ENCODE measurements at regions not wholly inside any gene's neighbourhood (a gene's known extent, or its start where the extent isn't known, plus 50 kb on each side); places are given as distances from the start of the nearest gene placed in this dataset.

- H3K4me3 ChIP-seq (ENCODE audit: low read depth, low read length), result no peak overlapping the region
- DNase-seq (ENCODE audit: low read depth, low spot score), result no peak
- TF ChIP-seq CTCF (IDR thresholded peaks at IDR 0.05; ENCODE audit: low read depth, low read length), result no peak
- in situ Hi-C loops (cut with HindIII; ENCODE audit: low sequenced_read_pairs), result no loop called here
Observed at GRCh38 chr2:217244815-217245214, 385.0 kb upstream of the TNP1 start.

- in situ Hi-C loops (cut with HindIII; ENCODE audit: low sequenced_read_pairs), result no loop called here
- no peak for DNase-seq (ENCODE audit: low read depth, low spot score)
- no peak for TF ChIP-seq CTCF (IDR thresholded peaks at IDR 0.05; ENCODE audit: low read depth, low read length)
- H3K4me3 ChIP-seq (ENCODE audit: low read depth, low read length), result no peak overlapping the region
Observed at GRCh38 chr2:217242947-217243346, 383.1 kb upstream of the TNP1 start.

GRCh38 chr2:217231724-217232123 is 371.9 kb upstream of the TNP1 start:
- no peak for DNase-seq (ENCODE audit: low read depth, low spot score)
- in situ Hi-C loops (cut with HindIII; ENCODE audit: low sequenced_read_pairs), result no loop called here
- no peak overlapping the region for H3K4me3 ChIP-seq (ENCODE audit: low read depth, low read length)
- no peak for TF ChIP-seq CTCF (IDR thresholded peaks at IDR 0.05; ENCODE audit: low read depth, low read length)

- no peak overlapping the region for H3K4me3 ChIP-seq (ENCODE audit: low read depth, low read length)
- in situ Hi-C loops (cut with HindIII; ENCODE audit: low sequenced_read_pairs), result no loop called here
- TF ChIP-seq CTCF (IDR thresholded peaks at IDR 0.05; ENCODE audit: low read depth, low read length), result no peak
- DNase-seq (ENCODE audit: low read depth, low spot score), result no peak
Observed at GRCh38 chr2:217231212-217231611, 371.3 kb upstream of the TNP1 start.

GRCh38 chr2:217228732-217229131 is 368.9 kb upstream of the TNP1 start:
- in situ Hi-C loops (cut with HindIII; ENCODE audit: low sequenced_read_pairs), result no loop called here
- H3K4me3 ChIP-seq (ENCODE audit: low read depth, low read length), result no peak overlapping the region
- DNase-seq (ENCODE audit: low read depth, low spot score), result no peak
- TF ChIP-seq CTCF (IDR thresholded peaks at IDR 0.05; ENCODE audit: low read depth, low read length), result no peak

GRCh38 chr2:217227794-217228193 is 367.9 kb upstream of the TNP1 start:
- TF ChIP-seq CTCF (IDR thresholded peaks at IDR 0.05; ENCODE audit: low read depth, low read length), result no peak
- in situ Hi-C loops (cut with HindIII; ENCODE audit: low sequenced_read_pairs), result no loop called here
- DNase-seq (ENCODE audit: low read depth, low spot score), result no peak
- H3K4me3 ChIP-seq (ENCODE audit: low read depth, low read length), result no peak overlapping the region

- no peak for DNase-seq (ENCODE audit: low read depth, low spot score)
- in situ Hi-C loops (cut with HindIII; ENCODE audit: low sequenced_read_pairs), result no loop called here
- no peak overlapping the region for H3K4me3 ChIP-seq (ENCODE audit: low read depth, low read length)
- TF ChIP-seq CTCF (IDR thresholded peaks at IDR 0.05; ENCODE audit: low read depth, low read length), result no peak
Observed at GRCh38 chr2:217225596-217225995, 365.7 kb upstream of the TNP1 start.

Measured in astrocyte of the spinal cord (primary cell).